Liver (tissue), 8 donors: ENCODE measurements at regions not wholly inside any gene's neighbourhood (a gene's known extent, or its start where the extent isn't known, plus 50 kb on each side); places are given as distances from the start of the nearest gene placed in this dataset.

Source experiments
- DNase-seq: peaks from one replicate; pipeline ENCODE4 v3.0.0-alpha.2; 2017; ENCODE audit warnings: low spot score
- H3K27ac ChIP-seq, 2 donors: one replicate each; pipeline ENCODE4 v1.7.0; 2013; ENCODE audit warnings: inconsistent platforms in 2 of 2, low read length in 2 of 2, control low read depth in 1 of 2, low read depth in 1 of 2, mild to moderate bottlenecking in 1 of 2
- H3K27me3 ChIP-seq, 4 donors: one replicate each; pipeline versions ENCODE4 v1.6.1 to v1.7.0; 2013; ENCODE audit warnings: low read length in 3 of 4, inconsistent platforms in 1 of 4, mild to moderate bottlenecking in 1 of 4, moderate library complexity in 1 of 4; ENCODE audit not compliant: control insufficient read depth in 4 of 4, insufficient read depth in 4 of 4
- H3K36me3 ChIP-seq, 4 donors: one replicate each; pipeline versions ENCODE4 v1.6.1 to v1.7.0; 2013; ENCODE audit warnings: low read length in 3 of 4, mild to moderate bottlenecking in 3 of 4, low read depth in 1 of 4, moderate library complexity in 1 of 4; ENCODE audit not compliant: control insufficient read depth in 4 of 4, insufficient read depth in 3 of 4
- H3K4me1 ChIP-seq, 4 donors: one replicate each; pipeline versions ENCODE4 v1.6.1 to v1.7.0; 2013; ENCODE audit warnings: low read length in 3 of 4, mild to moderate bottlenecking in 3 of 4, moderate library complexity in 1 of 4; ENCODE audit not compliant: control insufficient read depth in 4 of 4, insufficient read depth in 4 of 4
- H3K4me3 ChIP-seq, 3 donors: one replicate each; pipeline versions ENCODE4 v1.6.1 to v1.7.0; 2013; ENCODE audit warnings: low read length in 3 of 3, control low read depth in 1 of 3, low read depth in 1 of 3, mild to moderate bottlenecking in 1 of 3
- H3K9ac ChIP-seq, 2 donors: one replicate each; pipeline ENCODE4 v1.7.0; 2013; ENCODE audit warnings: low read length in 2 of 2, mild to moderate bottlenecking in 2 of 2, moderate library complexity in 2 of 2, control low read depth in 1 of 2, low read depth in 1 of 2
- H3K9me3 ChIP-seq, 4 donors: one replicate each; pipeline versions ENCODE4 v1.6.1 to v1.7.0; 2013; ENCODE audit warnings: low read length in 3 of 4; ENCODE audit not compliant: control insufficient read depth in 4 of 4
- ATF3 ChIP-seq: IDR thresholded peaks from 2 replicates; pipeline ENCODE4 v1.6.1; 2016; ENCODE audit warnings: antibody characterized with exemption
- EGR1 ChIP-seq, 2 donors: IDR thresholded peaks; 2 replicates each; pipeline ENCODE4 v1.6.1; 2016 to 2018; ENCODE audit warnings: antibody characterized with exemption in 2 of 2, low read depth in 2 of 2
- FOXA1 ChIP-seq: IDR thresholded peaks from 2 replicates; pipeline ENCODE4 v1.6.1; 2016; ENCODE audit warnings: antibody characterized with exemption
- FOXA2 ChIP-seq: IDR thresholded peaks from 2 replicates; pipeline ENCODE4 v1.6.1; 2016; ENCODE audit warnings: antibody characterized with exemption
- GABPA ChIP-seq, 2 donors: IDR thresholded peaks in 1 of 2; conservative IDR thresholded peaks in 1 of 2; 2 replicates each; pipeline ENCODE4 v1.6.1; 2016; ENCODE audit warnings: antibody characterized with exemption in 2 of 2, mild to moderate bottlenecking in 1 of 2, moderate library complexity in 1 of 2
- HNF4A ChIP-seq, 2 donors: conservative IDR thresholded peaks; 2 replicates each; pipeline ENCODE4 v1.6.1; 2016; ENCODE audit warnings: antibody characterized with exemption in 2 of 2, mild to moderate bottlenecking in 2 of 2
- HNF4G ChIP-seq: IDR thresholded peaks from 2 replicates; pipeline ENCODE4 v1.6.1; 2016; ENCODE audit warnings: antibody characterized with exemption
- JUND ChIP-seq, 2 donors: IDR thresholded peaks; 2 replicates each; pipeline ENCODE4 v1.6.1; 2016; ENCODE audit warnings: antibody characterized with exemption in 2 of 2
- NR2F2 ChIP-seq: IDR thresholded peaks from 2 replicates; pipeline ENCODE4 v1.6.1; 2016; ENCODE audit warnings: antibody characterized with exemption
- RAD21 ChIP-seq, 2 donors: IDR thresholded peaks; 2 replicates each; pipeline ENCODE4 v1.6.1; 2016; ENCODE audit warnings: antibody characterized with exemption in 2 of 2, mild to moderate bottlenecking in 2 of 2
- RXRA ChIP-seq, 2 donors: IDR thresholded peaks; 2 replicates each; pipeline ENCODE4 v1.6.1; 2017 to 2018; ENCODE audit warnings: antibody characterized with exemption in 2 of 2, mild to moderate bottlenecking in 1 of 2
- SP1 ChIP-seq: IDR thresholded peaks from 2 replicates; pipeline ENCODE4 v1.6.1; 2018; ENCODE audit warnings: antibody characterized with exemption, mild to moderate bottlenecking
- TAF1 ChIP-seq: conservative IDR thresholded peaks from 2 replicates; pipeline ENCODE4 v1.6.1; 2016; ENCODE audit warnings: antibody characterized with exemption, mild to moderate bottlenecking
- YY1 ChIP-seq: IDR thresholded peaks from 2 replicates; pipeline ENCODE4 v1.6.1; 2016; ENCODE audit warnings: antibody characterized with exemption, mild to moderate bottlenecking
- WGBS: extraction: QIAGEN DNeasy Blood & Tissue Kit; methylation state at CpG from one replicate; pipeline ENCODE4 v1.1.7; 2013; 5-methylcytosine and 5-hydroxymethylcytosine counted together
- TF ChIP-seq, protein P1 (sequence below): IDR thresholded peaks from 2 replicates; pipeline ENCODE4 v1.6.1; 2016; ENCODE audit warnings: antibody characterized with exemption
- TF ChIP-seq, protein P2 (sequence below): IDR thresholded peaks from 2 replicates; pipeline ENCODE4 v1.6.1; 2016; ENCODE audit warnings: antibody characterized with exemption, mild to moderate bottlenecking
- TF ChIP-seq, protein P3 (sequence below): fragments of 150-350 bp; IDR thresholded peaks from 2 replicates; pipeline ENCODE4 v1.5.1; 2017; ENCODE audit warnings: improper control_type of control experiment, low read depth, low read length; ENCODE audit not compliant: missing input control
- TF ChIP-seq, protein P4 (sequence below): IDR thresholded peaks from 2 replicates; pipeline ENCODE4 v1.6.1; 2016; ENCODE audit warnings: antibody characterized with exemption
- donor health status: healthy.
- donor health status: healthy.
- donor health status: healthy.
- donor health status: healthy.
- donor health status: healthy.

DNA sequence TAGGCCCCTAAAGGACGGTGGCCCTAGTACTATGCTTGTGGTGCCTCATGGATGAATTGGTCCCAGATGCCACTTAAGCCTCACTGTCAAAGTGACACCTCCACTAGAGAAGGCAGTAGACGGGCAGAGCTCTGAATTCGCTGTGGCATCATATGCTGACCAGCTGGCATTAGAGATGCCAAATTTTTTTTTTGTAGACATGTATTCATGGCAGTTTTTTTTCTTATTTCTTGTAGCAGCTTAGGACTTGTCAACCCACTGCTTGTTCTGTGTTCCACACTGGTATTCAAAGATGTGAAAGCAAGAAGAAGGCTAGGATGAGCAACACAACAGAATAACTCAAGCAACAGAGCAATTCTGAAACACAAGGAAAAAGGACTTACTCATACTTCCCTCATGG, 212.5 kb downstream of the DLEU7 start:
- no peaks in the 10 kb centered on the region for H3K4me1 ChIP-seq
- no peak overlapping the region for H3K9ac ChIP-seq
- H3K27ac ChIP-seq: no peak overlapping the region
- H3K27me3 ChIP-seq: no peaks in the 10 kb centered on the region
- no peaks in the 10 kb centered on the region for H3K9me3 ChIP-seq
- TF ChIP-seq FOXA2 (no peak), RAD21 (IDR thresholded peaks at IDR 0.05) (no peak), RXRA (IDR thresholded peaks at IDR 0.05) (no peak), GABPA (IDR thresholded peaks at IDR 0.05 in 1 of 2, conservative IDR thresholded peaks at IDR 0.05 in 1 of 2) (no peak), EGR1 (IDR thresholded peaks at IDR 0.05; ENCODE audit: low read depth in 2 of 2) (no peak), ATF3 (no peak), YY1 (no peak), JUND (IDR thresholded peaks at IDR 0.05) (no peak), SP1 (no peak), HNF4G (no peak), NR2F2 (no peak), HNF4A (conservative IDR thresholded peaks at IDR 0.05) (no peak), TAF1 (no peak), FOXA1 (no peak)
- TF ChIP-seq, protein P1, sequence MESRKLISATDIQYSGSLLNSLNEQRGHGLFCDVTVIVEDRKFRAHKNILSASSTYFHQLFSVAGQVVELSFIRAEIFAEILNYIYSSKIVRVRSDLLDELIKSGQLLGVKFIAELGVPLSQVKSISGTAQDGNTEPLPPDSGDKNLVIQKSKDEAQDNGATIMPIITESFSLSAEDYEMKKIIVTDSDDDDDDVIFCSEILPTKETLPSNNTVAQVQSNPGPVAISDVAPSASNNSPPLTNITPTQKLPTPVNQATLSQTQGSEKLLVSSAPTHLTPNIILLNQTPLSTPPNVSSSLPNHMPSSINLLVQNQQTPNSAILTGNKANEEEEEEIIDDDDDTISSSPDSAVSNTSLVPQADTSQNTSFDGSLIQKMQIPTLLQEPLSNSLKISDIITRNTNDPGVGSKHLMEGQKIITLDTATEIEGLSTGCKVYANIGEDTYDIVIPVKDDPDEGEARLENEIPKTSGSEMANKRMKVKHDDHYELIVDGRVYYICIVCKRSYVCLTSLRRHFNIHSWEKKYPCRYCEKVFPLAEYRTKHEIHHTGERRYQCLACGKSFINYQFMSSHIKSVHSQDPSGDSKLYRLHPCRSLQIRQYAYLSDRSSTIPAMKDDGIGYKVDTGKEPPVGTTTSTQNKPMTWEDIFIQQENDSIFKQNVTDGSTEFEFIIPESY: no peak
- TF ChIP-seq, protein P2, sequence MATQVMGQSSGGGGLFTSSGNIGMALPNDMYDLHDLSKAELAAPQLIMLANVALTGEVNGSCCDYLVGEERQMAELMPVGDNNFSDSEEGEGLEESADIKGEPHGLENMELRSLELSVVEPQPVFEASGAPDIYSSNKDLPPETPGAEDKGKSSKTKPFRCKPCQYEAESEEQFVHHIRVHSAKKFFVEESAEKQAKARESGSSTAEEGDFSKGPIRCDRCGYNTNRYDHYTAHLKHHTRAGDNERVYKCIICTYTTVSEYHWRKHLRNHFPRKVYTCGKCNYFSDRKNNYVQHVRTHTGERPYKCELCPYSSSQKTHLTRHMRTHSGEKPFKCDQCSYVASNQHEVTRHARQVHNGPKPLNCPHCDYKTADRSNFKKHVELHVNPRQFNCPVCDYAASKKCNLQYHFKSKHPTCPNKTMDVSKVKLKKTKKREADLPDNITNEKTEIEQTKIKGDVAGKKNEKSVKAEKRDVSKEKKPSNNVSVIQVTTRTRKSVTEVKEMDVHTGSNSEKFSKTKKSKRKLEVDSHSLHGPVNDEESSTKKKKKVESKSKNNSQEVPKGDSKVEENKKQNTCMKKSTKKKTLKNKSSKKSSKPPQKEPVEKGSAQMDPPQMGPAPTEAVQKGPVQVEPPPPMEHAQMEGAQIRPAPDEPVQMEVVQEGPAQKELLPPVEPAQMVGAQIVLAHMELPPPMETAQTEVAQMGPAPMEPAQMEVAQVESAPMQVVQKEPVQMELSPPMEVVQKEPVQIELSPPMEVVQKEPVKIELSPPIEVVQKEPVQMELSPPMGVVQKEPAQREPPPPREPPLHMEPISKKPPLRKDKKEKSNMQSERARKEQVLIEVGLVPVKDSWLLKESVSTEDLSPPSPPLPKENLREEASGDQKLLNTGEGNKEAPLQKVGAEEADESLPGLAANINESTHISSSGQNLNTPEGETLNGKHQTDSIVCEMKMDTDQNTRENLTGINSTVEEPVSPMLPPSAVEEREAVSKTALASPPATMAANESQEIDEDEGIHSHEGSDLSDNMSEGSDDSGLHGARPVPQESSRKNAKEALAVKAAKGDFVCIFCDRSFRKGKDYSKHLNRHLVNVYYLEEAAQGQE: no peak
- TF ChIP-seq, protein P3, sequence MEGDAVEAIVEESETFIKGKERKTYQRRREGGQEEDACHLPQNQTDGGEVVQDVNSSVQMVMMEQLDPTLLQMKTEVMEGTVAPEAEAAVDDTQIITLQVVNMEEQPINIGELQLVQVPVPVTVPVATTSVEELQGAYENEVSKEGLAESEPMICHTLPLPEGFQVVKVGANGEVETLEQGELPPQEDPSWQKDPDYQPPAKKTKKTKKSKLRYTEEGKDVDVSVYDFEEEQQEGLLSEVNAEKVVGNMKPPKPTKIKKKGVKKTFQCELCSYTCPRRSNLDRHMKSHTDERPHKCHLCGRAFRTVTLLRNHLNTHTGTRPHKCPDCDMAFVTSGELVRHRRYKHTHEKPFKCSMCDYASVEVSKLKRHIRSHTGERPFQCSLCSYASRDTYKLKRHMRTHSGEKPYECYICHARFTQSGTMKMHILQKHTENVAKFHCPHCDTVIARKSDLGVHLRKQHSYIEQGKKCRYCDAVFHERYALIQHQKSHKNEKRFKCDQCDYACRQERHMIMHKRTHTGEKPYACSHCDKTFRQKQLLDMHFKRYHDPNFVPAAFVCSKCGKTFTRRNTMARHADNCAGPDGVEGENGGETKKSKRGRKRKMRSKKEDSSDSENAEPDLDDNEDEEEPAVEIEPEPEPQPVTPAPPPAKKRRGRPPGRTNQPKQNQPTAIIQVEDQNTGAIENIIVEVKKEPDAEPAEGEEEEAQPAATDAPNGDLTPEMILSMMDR: no peak
- TF ChIP-seq, protein P4, sequence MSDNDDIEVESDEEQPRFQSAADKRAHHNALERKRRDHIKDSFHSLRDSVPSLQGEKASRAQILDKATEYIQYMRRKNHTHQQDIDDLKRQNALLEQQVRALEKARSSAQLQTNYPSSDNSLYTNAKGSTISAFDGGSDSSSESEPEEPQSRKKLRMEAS: no peak
- no peak for DNase-seq
- H3K4me3 ChIP-seq: no peak overlapping the region
- 92% methylated on average over 3 of the region's 3 CpGs for WGBS
- no peaks in the 10 kb centered on the region for H3K36me3 ChIP-seq
